ENCODE measurements at regions not wholly inside any gene's neighbourhood (a gene's known extent, or its start where the extent isn't known, plus 50 kb on each side); places are given as distances from the start of the nearest gene placed in this dataset.

- ATAC-seq (ENCODE audit: low read depth) = no peak
- no peak for DNase-seq
- Mint-ChIP-seq H3K27ac (no peak overlapping the region), H3K4me3 (no peak overlapping the region), H3K36me3 (ENCODE audit: low read depth) (no peaks in the 10 kb centered on the region), H3K4me1 (no peaks in the 10 kb centered on the region), H3K27me3 (no peaks in the 10 kb centered on the region), H3K9me3 (no peaks in the 10 kb centered on the region)
- CTCF ChIA-PET = no interaction called here
- intact Hi-C loops (cut with micrococcal nuclease) = no loop called here
- POLR2A ChIA-PET = no interaction called here
- no peak for TF ChIP-seq CTCF (IDR thresholded peaks at IDR 0.05)
Measured at GRCh38 chrX:28349888-28350287, 237.4 kb upstream of the IL1RAPL1 start.

- CTCF ChIA-PET = no interaction called here
- H3K27me3 Mint-ChIP-seq = no peaks in the 10 kb centered on the region
- no peak for TF ChIP-seq CTCF (IDR thresholded peaks at IDR 0.05)
- intact Hi-C loops (cut with micrococcal nuclease) = no loop called here
- DNase-seq = no peak
- no peak overlapping the region for H3K27ac Mint-ChIP-seq
- H3K4me1 Mint-ChIP-seq = no peaks in the 10 kb centered on the region
- no peak for ATAC-seq (ENCODE audit: low read depth)
- H3K9me3 Mint-ChIP-seq = no peaks in the 10 kb centered on the region
- POLR2A ChIA-PET = no interaction called here
- H3K4me3 Mint-ChIP-seq = no peak overlapping the region
- H3K36me3 Mint-ChIP-seq (ENCODE audit: low read depth) = no peaks in the 10 kb centered on the region
Measured at GRCh38 chrX:28347476-28347875, 239.8 kb upstream of the IL1RAPL1 start.

- intact Hi-C loops (cut with micrococcal nuclease) = no loop called here
- no peaks in the 10 kb centered on the region for H3K27me3 Mint-ChIP-seq
- ATAC-seq (ENCODE audit: low read depth) (no peak), DNase-seq (no peak)
- peaks cover 2% of the 10 kb centered on the region for H3K9me3 Mint-ChIP-seq
- ChIA-PET POLR2A (no interaction called here), CTCF (no interaction called here)
- H3K4me3 Mint-ChIP-seq = no peak overlapping the region
- no peaks in the 10 kb centered on the region for H3K4me1 Mint-ChIP-seq
- TF ChIP-seq CTCF (IDR thresholded peaks at IDR 0.05) = no peak
- H3K27ac Mint-ChIP-seq = no peak overlapping the region
- no peaks in the 10 kb centered on the region for H3K36me3 Mint-ChIP-seq (ENCODE audit: low read depth)
Measured at GRCh38 chrX:28329156-28329555, 258.1 kb upstream of the IL1RAPL1 start.

GRCh38 chrX:28324321-28324721 lies 262.9 kb upstream of the IL1RAPL1 start:
- no peaks in the 10 kb centered on the region for H3K4me1 Mint-ChIP-seq
- DNase-seq (no peak), ATAC-seq (ENCODE audit: low read depth) (no peak)
- peaks cover under 1% of the 10 kb centered on the region for H3K9me3 Mint-ChIP-seq
- no peaks in the 10 kb centered on the region for H3K36me3 Mint-ChIP-seq (ENCODE audit: low read depth)
- ChIA-PET CTCF (no interaction called here), POLR2A (no interaction called here)
- H3K27ac Mint-ChIP-seq = no peak overlapping the region
- no peak for TF ChIP-seq CTCF (IDR thresholded peaks at IDR 0.05)
- H3K4me3 Mint-ChIP-seq = no peak overlapping the region
- intact Hi-C loops (cut with micrococcal nuclease) = no loop called here
- no peaks in the 10 kb centered on the region for H3K27me3 Mint-ChIP-seq

- H3K27ac Mint-ChIP-seq = no peak overlapping the region
- intact Hi-C loops (cut with micrococcal nuclease) = no loop called here
- CTCF ChIA-PET = no interaction called here
- POLR2A ChIA-PET = no interaction called here
- H3K27me3 Mint-ChIP-seq = no peaks in the 10 kb centered on the region
- ATAC-seq (ENCODE audit: low read depth) (no peak), DNase-seq (no peak)
- no peak overlapping the region for H3K4me3 Mint-ChIP-seq
- TF ChIP-seq CTCF (IDR thresholded peaks at IDR 0.05) = no peak
- no peaks in the 10 kb centered on the region for H3K36me3 Mint-ChIP-seq (ENCODE audit: low read depth)
- H3K9me3 Mint-ChIP-seq = peaks cover 5% of the 10 kb centered on the region
- H3K4me1 Mint-ChIP-seq = no peaks in the 10 kb centered on the region
Measured at GRCh38 chrX:28321286-28321685, 266.0 kb upstream of the IL1RAPL1 start.

Measured in activated B cell treated with CpG ODN at 0.5 μM for 24 hours (primary cell).